ENCODE measurements at regions not wholly inside any gene's neighbourhood (a gene's known extent, or its start where the extent isn't known, plus 50 kb on each side); places are given as distances from the start of the nearest gene placed in this dataset.

GRCh38 chr5:9698125-9698826 lies 68.1 kb upstream of the TAS2R1 start:
- Histone ChIP-seq H3K4me3 (ENCODE audit: low read depth, low read length) (no peak overlapping the region), H3K36me3 (ENCODE audit: control insufficient read depth, insufficient read depth, low read length) (no peaks in the 10 kb centered on the region), H3K27ac (ENCODE audit: low read depth, low read length) (no peak overlapping the region), H3K9ac (ENCODE audit: low read depth, low read length) (no peak overlapping the region), H3K27me3 (ENCODE audit: control insufficient read depth, insufficient read depth, low read length) (no peaks in the 10 kb centered on the region), H3K9me3 (ENCODE audit: control insufficient read depth, insufficient read depth, low read length) (no peaks in the 10 kb centered on the region), H3K4me1 (ENCODE audit: control insufficient read depth, insufficient read depth, low read length) (no peaks in the 10 kb centered on the region)

DNA sequence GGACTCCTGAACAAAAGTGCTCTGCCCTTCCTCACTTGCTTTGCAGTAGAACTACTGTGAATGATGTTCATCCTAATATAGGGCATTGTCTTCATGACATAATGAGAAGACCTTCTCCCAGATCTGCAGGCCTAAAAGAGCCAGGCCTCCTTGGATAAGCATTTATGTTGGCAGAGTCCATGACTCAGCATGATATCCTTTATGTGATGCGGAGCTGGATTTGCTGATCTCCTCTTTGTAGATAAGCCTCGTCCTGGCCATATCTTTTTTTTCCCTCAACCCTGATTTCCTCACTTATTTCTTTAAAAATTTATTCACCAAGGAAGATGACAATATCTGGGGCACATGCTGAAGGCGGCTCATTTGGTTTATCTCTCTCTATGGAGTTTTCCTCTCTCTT lies 62.4 kb upstream of the TAS2R1 start:
- no peaks in the 10 kb centered on the region for H3K36me3 ChIP-seq (ENCODE audit: control insufficient read depth, insufficient read depth, low read length)

GRCh38 chr5:9691261-9691660 lies 61.1 kb upstream of the TAS2R1 start:
- Histone ChIP-seq H3K9me3 (ENCODE audit: control insufficient read depth, insufficient read depth, low read length) (peaks cover 6% of the 10 kb centered on the region; the same call in 1 of the 2 replicates), H3K27ac (ENCODE audit: low read depth, low read length) (no peak overlapping the region), H3K4me1 (ENCODE audit: control insufficient read depth, insufficient read depth, low read length) (no peaks in the 10 kb centered on the region), H3K27me3 (ENCODE audit: control insufficient read depth, insufficient read depth, low read length) (no peaks in the 10 kb centered on the region), H3K9ac (ENCODE audit: low read depth, low read length) (no peak overlapping the region), H3K36me3 (ENCODE audit: control insufficient read depth, insufficient read depth, low read length) (no peaks in the 10 kb centered on the region), H3K4me3 (ENCODE audit: low read depth, low read length) (no peak overlapping the region)

More for the DNA sequence above, 62.4 kb upstream of the TAS2R1 start:
- Histone ChIP-seq H3K9ac (ENCODE audit: low read depth, low read length) (no peak overlapping the region), H3K4me3 (ENCODE audit: low read depth, low read length) (no peak overlapping the region), H3K27me3 (ENCODE audit: control insufficient read depth, insufficient read depth, low read length) (no peaks in the 10 kb centered on the region), H3K27ac (ENCODE audit: low read depth, low read length) (no peak overlapping the region), H3K9me3 (ENCODE audit: control insufficient read depth, insufficient read depth, low read length) (peaks cover 5% of the 10 kb centered on the region; the same call in 1 of the 2 replicates), H3K4me1 (ENCODE audit: control insufficient read depth, insufficient read depth, low read length) (no peaks in the 10 kb centered on the region)

DNA sequence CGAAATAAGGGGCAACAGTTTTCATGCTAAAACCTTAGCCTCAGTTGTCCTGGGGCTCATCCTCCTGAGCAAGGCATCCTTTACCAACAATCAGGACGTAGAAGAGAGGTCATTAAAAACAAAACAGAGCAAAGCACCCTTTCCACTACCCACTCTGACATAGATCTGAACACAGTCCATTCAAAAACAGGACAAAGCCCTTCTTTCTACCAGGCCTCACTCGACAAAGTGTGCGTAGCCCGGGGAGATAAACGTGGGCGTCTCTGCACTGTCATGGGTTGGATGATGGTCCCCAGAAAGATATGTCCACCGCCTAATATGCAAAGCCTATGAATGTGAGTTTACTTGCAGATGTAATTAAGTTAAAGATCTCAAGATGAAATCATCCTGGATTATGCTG lies 60.6 kb upstream of the TAS2R1 start:
- Histone ChIP-seq H3K4me1 (ENCODE audit: control insufficient read depth, insufficient read depth, low read length) (no peaks in the 10 kb centered on the region), H3K9me3 (ENCODE audit: control insufficient read depth, insufficient read depth, low read length) (peaks cover 6% of the 10 kb centered on the region; the same call in 1 of the 2 replicates), H3K36me3 (ENCODE audit: control insufficient read depth, insufficient read depth, low read length) (no peaks in the 10 kb centered on the region), H3K9ac (ENCODE audit: low read depth, low read length) (no peak overlapping the region), H3K4me3 (ENCODE audit: low read depth, low read length) (no peak overlapping the region), H3K27me3 (ENCODE audit: control insufficient read depth, insufficient read depth, low read length) (no peaks in the 10 kb centered on the region), H3K27ac (ENCODE audit: low read depth, low read length) (no peak overlapping the region)

GRCh38 chr5:9686216-9686615 lies 56.1 kb upstream of the TAS2R1 start:
- H3K27me3 ChIP-seq (ENCODE audit: control insufficient read depth, insufficient read depth, low read length), result no peaks in the 10 kb centered on the region
- H3K9ac ChIP-seq (ENCODE audit: low read depth, low read length), result no peak overlapping the region
- no peak overlapping the region for H3K4me3 ChIP-seq (ENCODE audit: low read depth, low read length)
- H3K9me3 ChIP-seq (ENCODE audit: control insufficient read depth, insufficient read depth, low read length), result peaks cover 6% of the 10 kb centered on the region; the same call in 1 of the 2 replicates
- H3K36me3 ChIP-seq (ENCODE audit: control insufficient read depth, insufficient read depth, low read length), result no peaks in the 10 kb centered on the region
- no peaks in the 10 kb centered on the region for H3K4me1 ChIP-seq (ENCODE audit: control insufficient read depth, insufficient read depth, low read length)
- H3K27ac ChIP-seq (ENCODE audit: low read depth, low read length), result no peak overlapping the region

DNA sequence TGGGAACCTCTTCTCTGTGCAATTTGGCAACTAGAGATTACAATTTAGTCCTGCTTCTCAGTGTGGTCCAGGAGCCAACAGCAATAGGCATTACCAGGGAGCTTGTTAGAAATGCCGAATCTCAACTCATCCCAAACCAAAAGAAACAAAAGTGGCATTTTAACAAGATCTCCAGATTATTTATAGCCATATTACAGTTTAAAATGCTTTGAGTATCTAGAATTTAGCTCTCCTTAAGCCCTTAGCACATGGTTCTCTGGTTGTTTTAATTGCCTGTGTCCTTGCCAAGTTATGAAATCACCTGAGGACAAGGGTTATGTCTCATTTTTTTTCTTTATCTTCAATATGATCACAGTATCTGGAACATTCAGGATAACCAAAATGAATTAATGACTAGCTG lies 51.6 kb upstream of the TAS2R1 start:
- Histone ChIP-seq H3K4me1 (ENCODE audit: control insufficient read depth, insufficient read depth, low read length) (no peaks in the 10 kb centered on the region), H3K9ac (ENCODE audit: low read depth, low read length) (no peak overlapping the region), H3K27ac (ENCODE audit: low read depth, low read length) (no peak overlapping the region), H3K9me3 (ENCODE audit: control insufficient read depth, insufficient read depth, low read length) (no peaks in the 10 kb centered on the region; the same call in 1 of the 2 replicates), H3K4me3 (ENCODE audit: low read depth, low read length) (no peak overlapping the region), H3K27me3 (ENCODE audit: control insufficient read depth, insufficient read depth, low read length) (no peaks in the 10 kb centered on the region), H3K36me3 (ENCODE audit: control insufficient read depth, insufficient read depth, low read length) (no peaks in the 10 kb centered on the region)
